GM23248 (cell line): ENCODE measurements at regions not wholly inside any gene's neighbourhood (a gene's known extent, or its start where the extent isn't known, plus 50 kb on each side); places are given as distances from the start of the nearest gene placed in this dataset.

ENCODE experiments used
- EZH2 ChIP-seq: fragments of 200-600 bp; sonication (generic); IDR thresholded peaks from 2 replicates; pipeline ENCODE4 v1.6.1; 2018; ENCODE audit warnings: antibody characterized with exemption, mild to moderate bottlenecking; ENCODE audit not compliant: insufficient read depth, poor library complexity, severe bottlenecking
- EZH2phosphoT487 ChIP-seq: fragments of 200-600 bp; sonication (generic); IDR thresholded peaks from 2 replicates; pipeline ENCODE4 v1.6.1; 2018; ENCODE audit warnings: antibody characterized with exemption, moderate library complexity, mild to moderate bottlenecking, low read depth; ENCODE audit not compliant: insufficient read depth

GRCh38 chr4:18531731-18532130 is 510.2 kb upstream of the LCORL start:
- TF ChIP-seq EZH2 (no peak), EZH2phosphoT487 (no peak)
